Activated CD8-positive, alpha-beta T cell treated with anti-CD3 and anti-CD28 coated beads for 36 hours (primary cell): ENCODE measurements at regions not wholly inside any gene's neighbourhood (a gene's known extent, or its start where the extent isn't known, plus 50 kb on each side); places are given as distances from the start of the nearest gene placed in this dataset.

Experiments used
- ATAC-seq: fragments of 200-7000 bp; cut with Tn5 transposase; one replicate; pipeline ENCODE4 v1.10.0; 2021; ENCODE audit warnings: mild to moderate bottlenecking, moderate library complexity
- CTCF ChIA-PET: fragments of 350-600 bp; sonication (Branson Sonifier 250); formaldehyde crosslinking; loops from one replicate; lab custom pipeline; 2021; ENCODE audit warnings: antibody characterized with exemption; lab: Charles Lee
- POLR2A ChIA-PET: fragments of 350-600 bp; sonication (Branson Sonifier 250); formaldehyde crosslinking; loops from one replicate; lab custom pipeline; 2021; ENCODE audit warnings: antibody characterized with exemption; lab: Charles Lee
- DNase-seq: peaks from one replicate; pipeline ENCODE4 v3.0.0-alpha.2; 2020
- H3K27ac Mint-ChIP-seq: one replicate; pipeline ENCODE4 v1.8.0; 2021; ENCODE audit warnings: mild to moderate bottlenecking, mixed read lengths
- H3K27me3 Mint-ChIP-seq: one replicate; pipeline ENCODE4 v1.8.0; 2021; ENCODE audit warnings: mixed read lengths
- H3K36me3 Mint-ChIP-seq: one replicate; pipeline ENCODE4 v1.8.0; 2021; ENCODE audit warnings: low read depth, mixed read lengths
- H3K4me1 Mint-ChIP-seq: one replicate; pipeline ENCODE4 v1.8.0; 2021; ENCODE audit warnings: low read depth, mixed read lengths
- H3K4me3 Mint-ChIP-seq: one replicate; pipeline ENCODE4 v1.8.0; 2021; ENCODE audit warnings: mild to moderate bottlenecking, moderate library complexity, mixed read lengths
- H3K9me3 Mint-ChIP-seq: one replicate; pipeline ENCODE4 v1.8.0; 2021; ENCODE audit warnings: mixed read lengths
- CTCF ChIP-seq: fragments of 200-600 bp; IDR thresholded peaks from one replicate; pipeline ENCODE4 v1.8.0; 2022; ENCODE audit warnings: antibody characterized with exemption, mild to moderate bottlenecking
- intact Hi-C: fragments of 100-400 bp; cut with micrococcal nuclease; formaldehyde crosslinking; loops from one replicate; pipeline ENCODE4 v1.10.0; 2022

- POLR2A ChIA-PET: no interaction called here
- Mint-ChIP-seq H3K36me3 (no peaks in the 10 kb centered on the region), H3K27me3 (no peaks in the 10 kb centered on the region), H3K4me1 (no peaks in the 10 kb centered on the region), H3K4me3 (no peak overlapping the region), H3K27ac (no peak overlapping the region), H3K9me3 (no peaks in the 10 kb centered on the region)
- no peak for TF ChIP-seq CTCF
- CTCF ChIA-PET: no interaction called here
- DNase-seq: no peak
- no peak for ATAC-seq
- intact Hi-C loops: no loop called here
These were observed 242.3 kb upstream of the SP8 start for GRCh38 chr7:21029006-21029405.

DNA sequence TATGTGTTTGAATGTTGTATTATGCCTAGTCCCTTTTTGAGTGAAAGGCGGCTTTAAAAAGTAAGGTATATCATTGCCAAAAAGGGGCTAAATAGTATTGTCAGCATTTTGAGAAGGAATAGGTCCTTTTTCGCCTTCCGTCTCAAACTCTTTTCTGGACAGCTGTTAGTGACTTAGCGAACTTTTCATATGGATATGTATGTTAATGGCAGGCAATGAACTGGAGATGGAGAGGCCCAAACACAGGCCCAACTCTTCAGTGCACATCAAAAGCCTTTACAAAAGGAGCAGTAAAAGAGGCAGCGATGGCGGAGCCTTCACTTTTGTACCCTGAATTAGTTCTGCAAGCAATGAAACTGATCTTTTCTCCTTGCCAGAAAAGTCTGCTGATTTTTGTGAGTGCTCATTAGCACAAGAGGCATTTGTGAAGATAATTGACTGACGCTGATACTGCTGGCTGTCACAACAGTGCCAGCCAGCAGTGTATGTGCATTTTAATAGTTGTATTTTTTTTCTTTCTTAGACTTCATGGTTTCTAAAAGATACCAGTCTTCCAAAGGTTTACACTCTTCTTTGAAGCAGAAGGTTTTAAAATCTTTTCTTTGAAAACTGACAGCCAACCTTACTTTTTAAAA is 243.7 kb upstream of the SP8 start:
- Mint-ChIP-seq H3K27me3 (no peaks in the 10 kb centered on the region), H3K27ac (no peak overlapping the region), H3K9me3 (no peaks in the 10 kb centered on the region), H3K4me1 (no peaks in the 10 kb centered on the region), H3K4me3 (no peak overlapping the region), H3K36me3 (no peaks in the 10 kb centered on the region)
- intact Hi-C loops: no loop called here
- no peak for TF ChIP-seq CTCF
- ATAC-seq (no peak), DNase-seq (no peak)
- ChIA-PET POLR2A (no interaction called here), CTCF (no interaction called here)

GRCh38 chr7:21041252-21041651 is 254.6 kb upstream of the SP8 start:
- H3K4me1 Mint-ChIP-seq: no peaks in the 10 kb centered on the region
- no peak overlapping the region for H3K4me3 Mint-ChIP-seq
- ATAC-seq (no peak), DNase-seq (no peak)
- H3K9me3 Mint-ChIP-seq: no peaks in the 10 kb centered on the region
- no peak for TF ChIP-seq CTCF
- CTCF ChIA-PET: no interaction called here
- H3K27ac Mint-ChIP-seq: no peak overlapping the region
- H3K36me3 Mint-ChIP-seq: no peaks in the 10 kb centered on the region
- intact Hi-C loops: no loop called here
- POLR2A ChIA-PET: no interaction called here
- H3K27me3 Mint-ChIP-seq: peaks cover 2% of the 10 kb centered on the region

DNA sequence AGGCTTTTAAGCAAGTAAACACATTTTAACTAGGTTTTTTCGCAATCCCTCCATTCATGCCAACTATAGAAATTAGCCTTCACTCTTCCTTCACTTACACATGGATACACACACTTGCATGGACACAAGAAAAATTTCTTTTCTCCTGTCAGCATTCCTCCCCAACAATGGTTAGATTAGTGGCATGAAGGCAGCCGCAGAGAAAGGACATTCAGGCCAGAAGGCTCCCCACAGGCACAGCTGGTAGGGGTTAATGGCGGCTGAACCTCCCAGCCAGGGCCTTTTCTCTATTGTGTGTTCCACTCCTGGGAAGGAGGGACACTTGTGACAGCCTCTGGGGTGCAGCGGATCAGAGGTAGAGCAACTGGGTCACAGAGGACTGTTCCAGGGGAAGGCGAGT is 255.0 kb upstream of the SP8 start:
- H3K9me3 Mint-ChIP-seq: no peaks in the 10 kb centered on the region
- H3K36me3 Mint-ChIP-seq: no peaks in the 10 kb centered on the region
- intact Hi-C loops: no loop called here
- peaks cover 2% of the 10 kb centered on the region for H3K27me3 Mint-ChIP-seq
- TF ChIP-seq CTCF: no peak
- no peaks in the 10 kb centered on the region for H3K4me1 Mint-ChIP-seq
- DNase-seq: no peak
- CTCF ChIA-PET: interaction anchor here (0.8 kb wide), 1 partner anchor 11 kb away, joined by 3 read pairs; no protein-coding TSS in a partner anchor
- no peak overlapping the region for H3K4me3 Mint-ChIP-seq
- H3K27ac Mint-ChIP-seq: no peak overlapping the region
- no peak for ATAC-seq
- POLR2A ChIA-PET: no interaction called here

- Mint-ChIP-seq H3K4me1 (no peaks in the 10 kb centered on the region), H3K27me3 (peaks cover 2% of the 10 kb centered on the region), H3K27ac (no peak overlapping the region), H3K4me3 (no peak overlapping the region), H3K36me3 (no peaks in the 10 kb centered on the region), H3K9me3 (no peaks in the 10 kb centered on the region)
- CTCF ChIA-PET: no interaction called here
- intact Hi-C loops: no loop called here
- DNase-seq (no peak), ATAC-seq (no peak)
- no peak for TF ChIP-seq CTCF
- POLR2A ChIA-PET: interaction anchor here (0.5 kb wide), 1 partner anchor 79 kb away, joined by 3 read pairs; no protein-coding TSS in a partner anchor
These were observed 257.7 kb upstream of the SP8 start for GRCh38 chr7:21044384-21044783.
